HG03175 (cell line): ENCODE measurements at regions not wholly inside any gene's neighbourhood (a gene's known extent, or its start where the extent isn't known, plus 50 kb on each side); places are given as distances from the start of the nearest gene placed in this dataset.
"Not testable (repeated sequence)": the region's sequence is repeated elsewhere in the genome, so short reads cannot be mapped to it uniquely, and the experiment has no call there.

ENCODE experiments used
- ATAC-seq: cut with Tn5 transposase; IDR thresholded peaks from one replicate; pipeline ENCODE4 v1.9.1; 2021; ENCODE audit warnings: mild to moderate bottlenecking, moderate library complexity; ENCODE audit not compliant: unreplicated experiment

DNA sequence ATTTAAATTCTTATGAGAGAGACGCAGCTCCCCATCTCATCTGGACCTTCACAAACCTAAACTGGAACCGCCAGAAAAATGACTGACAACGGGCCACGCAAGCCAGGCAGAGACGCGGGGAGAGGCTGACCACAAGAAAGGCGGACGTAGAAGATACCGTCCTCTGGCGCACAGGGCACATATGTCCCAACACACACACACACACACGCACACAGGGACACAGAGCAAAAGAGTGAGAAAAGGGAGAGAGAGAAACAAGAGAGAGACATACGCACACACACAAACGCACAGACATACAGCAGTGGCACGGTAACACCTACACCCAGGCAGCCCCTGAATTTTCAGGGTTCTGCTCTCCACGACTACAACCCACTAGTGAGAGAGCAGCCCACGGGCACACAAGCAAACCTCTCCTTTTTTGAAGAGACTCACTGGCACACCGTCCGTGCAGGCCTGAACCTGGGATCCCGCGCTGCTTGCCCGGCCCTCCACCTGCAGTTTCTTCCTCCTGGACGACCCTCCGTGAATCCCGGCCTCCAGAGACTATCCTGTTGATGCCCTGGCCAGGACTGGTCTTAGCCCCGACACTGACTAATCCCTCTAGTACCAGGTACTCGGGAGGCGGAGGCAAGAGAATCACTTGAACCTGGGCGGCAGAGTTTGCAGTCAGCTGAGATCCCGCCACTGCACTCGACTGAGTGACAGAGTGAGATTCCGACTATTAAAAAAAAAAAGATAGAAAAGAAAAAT lies 156.5 kb upstream of the ZNF337 start:
- ATAC-seq = not testable (repeated sequence)

- ATAC-seq = not testable (repeated sequence)
These were observed 153.5 kb upstream of the ZNF337 start for GRCh38 chr20:25850133-25850532.

DNA sequence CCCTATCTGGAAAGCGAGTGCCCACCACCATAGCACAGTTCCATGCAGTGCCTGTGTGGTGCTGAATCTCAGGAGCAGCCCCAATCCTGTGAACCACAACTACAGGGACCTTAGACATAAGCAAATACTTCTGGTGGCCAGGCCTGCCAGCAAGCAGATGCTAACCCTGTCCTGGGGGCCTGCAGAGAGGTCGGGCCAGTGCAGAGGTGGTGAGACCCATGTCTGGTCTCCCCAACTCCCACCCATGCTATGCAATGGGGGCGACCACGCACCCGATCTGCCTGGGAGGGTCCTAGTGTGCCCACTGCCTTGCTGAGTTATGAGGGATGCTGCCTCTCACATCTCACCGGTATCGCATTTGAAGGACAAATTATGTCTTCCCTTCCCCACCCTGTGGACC lies 151.6 kb upstream of the ZNF337 start:
- no peak for ATAC-seq

- ATAC-seq = not testable (repeated sequence)
These were observed 148.0 kb upstream of the ZNF337 start for GRCh38 chr20:25844640-25845039.

GRCh38 chr20:25813511-25813910 lies 116.9 kb upstream of the ZNF337 start:
- not testable (repeated sequence) for ATAC-seq

DNA sequence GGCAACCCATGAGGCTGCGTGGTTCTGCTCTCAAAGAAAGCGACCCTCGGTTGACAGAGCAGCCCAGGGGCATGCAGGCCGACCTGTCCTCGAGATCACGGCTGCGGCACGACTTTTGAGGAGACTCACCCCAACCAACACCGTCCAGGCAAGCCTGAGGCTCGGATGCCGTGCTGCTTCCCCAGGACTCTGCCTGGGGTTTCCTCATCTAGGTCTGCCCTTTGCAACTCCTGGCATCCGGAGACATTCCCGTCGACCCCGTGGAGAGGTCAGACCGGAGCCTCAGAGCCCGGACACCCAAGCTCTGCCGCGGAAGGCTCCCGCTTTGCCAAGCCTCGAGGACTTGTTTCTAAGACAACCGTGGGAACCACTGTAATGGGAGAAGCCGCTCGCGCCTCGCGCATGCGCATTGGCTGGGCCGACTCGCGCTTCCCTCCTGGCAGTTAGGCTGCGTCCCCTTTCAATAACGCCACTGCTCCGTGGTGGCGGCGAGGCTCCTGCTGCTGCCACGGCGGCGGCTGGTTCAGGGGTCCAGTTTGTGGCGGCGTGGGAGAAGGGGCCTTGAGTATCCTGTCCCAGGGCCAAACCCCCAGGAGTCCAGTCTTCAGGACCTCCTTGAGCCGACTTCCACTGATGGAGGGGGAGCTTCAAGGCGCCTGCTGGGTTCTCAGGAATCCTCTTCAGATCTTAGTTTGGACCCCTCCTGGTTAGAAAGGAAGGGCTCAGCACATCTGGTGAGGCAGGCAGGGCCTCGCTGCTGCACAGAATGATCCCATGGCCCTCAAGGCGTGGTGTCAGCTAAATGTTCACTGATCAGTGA lies 101.7 kb upstream of the ZNF337 start:
- ATAC-seq = not testable (repeated sequence)

DNA sequence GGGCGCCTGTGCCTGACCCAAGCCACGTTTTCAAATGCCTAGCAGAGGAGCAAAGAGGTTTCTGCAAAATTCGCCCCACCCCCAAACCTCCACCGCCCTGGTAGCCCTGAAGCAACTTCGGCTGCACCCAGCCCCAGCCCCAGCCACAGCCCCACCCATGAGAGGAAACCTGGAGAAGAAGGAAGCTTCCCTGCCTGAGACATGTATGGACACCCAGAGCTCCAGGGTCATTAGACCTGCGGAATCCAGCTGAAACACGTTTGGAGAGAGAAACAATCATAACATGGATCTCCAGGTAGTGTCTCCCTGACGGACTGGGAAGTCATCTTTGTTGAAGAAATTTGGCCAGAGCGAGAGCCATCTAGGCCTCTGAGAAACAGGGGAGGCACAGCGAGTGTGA lies 100.4 kb upstream of the ZNF337 start:
- not testable (repeated sequence) for ATAC-seq

DNA sequence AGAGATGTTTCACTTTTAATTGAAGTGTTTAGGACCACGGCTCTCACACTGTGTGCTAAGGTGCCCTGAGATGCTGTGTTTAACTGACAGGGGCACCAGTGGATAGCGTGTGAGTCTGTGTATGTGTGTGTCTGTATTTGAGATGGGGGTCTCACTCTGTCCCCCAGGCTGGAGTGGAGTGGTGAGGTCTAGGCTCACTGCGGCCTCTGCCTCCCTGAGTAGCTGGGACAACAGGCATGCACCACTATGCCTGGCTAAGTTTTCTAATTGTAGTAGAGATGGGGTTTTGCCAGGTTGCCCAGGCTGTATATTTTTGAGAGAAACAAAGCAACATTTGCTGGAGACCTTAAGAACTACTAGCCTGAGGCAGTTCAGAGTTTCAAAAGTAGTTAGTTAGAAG lies 80.6 kb upstream of the ZNF337 start:
- ATAC-seq = not testable (repeated sequence)

DNA sequence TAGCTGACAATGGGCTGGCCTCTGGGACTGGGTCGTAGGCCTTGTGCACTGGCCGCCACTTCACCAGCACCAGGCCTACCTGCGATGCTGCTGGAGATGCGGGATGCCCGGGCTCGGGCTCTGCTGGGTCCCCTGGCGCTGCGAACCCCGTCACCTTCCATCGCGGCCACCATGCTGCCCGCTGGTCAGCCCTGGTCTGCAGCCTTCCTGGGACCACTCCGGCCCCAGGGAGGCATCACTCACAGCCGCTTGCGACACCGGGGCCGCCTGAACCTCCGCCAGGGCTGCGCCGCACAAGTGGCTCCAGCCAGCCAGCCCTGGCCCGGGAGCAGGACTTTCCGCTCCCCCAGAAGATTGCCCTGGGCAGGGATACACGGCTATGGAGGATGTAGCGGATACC lies 78.1 kb upstream of the ZNF337 start:
- not testable (repeated sequence) for ATAC-seq

GRCh38 chr20:25774203-25774602 lies 77.5 kb upstream of the ZNF337 start:
- ATAC-seq = not testable (repeated sequence)

DNA sequence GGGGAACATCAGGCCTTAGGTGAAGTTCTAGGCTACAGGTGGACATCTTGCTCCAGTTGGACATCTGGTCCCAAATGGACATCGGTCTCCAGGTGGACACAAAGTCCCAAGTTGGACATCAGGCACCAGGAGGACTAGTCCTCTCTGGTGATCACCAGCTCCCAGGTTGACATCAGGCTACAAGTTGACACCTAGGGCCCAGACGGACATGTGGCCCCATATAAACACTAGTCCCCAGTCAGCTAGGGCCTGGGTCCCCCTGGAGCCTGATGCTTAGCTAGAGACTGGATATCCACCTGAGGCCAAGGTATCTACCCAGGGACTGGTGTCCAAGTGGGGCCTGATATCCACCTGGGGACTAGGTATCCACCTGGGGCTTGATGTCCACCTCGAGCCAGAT lies 75.8 kb upstream of the ZNF337 start:
- ATAC-seq = not testable (repeated sequence)

DNA sequence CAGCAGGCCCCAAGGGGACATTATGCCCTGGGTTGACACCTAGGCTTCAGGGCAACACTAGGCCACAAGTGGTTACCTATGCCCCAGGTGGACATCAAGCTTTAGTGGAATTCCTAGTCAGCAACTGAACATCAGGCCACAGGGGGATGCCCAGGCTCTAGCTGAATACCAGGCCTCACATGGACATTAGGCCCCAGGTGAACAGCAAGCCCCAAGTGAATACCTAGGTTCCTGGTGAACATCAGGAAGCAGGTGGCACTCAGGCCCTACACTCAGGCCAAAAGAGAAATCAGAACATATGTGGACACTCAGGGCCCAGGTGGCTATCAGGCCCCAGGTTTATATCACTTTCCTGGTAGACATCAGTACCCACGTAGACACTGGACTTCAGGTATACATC lies 75.2 kb upstream of the ZNF337 start:
- not testable (repeated sequence) for ATAC-seq

GRCh38 chr20:25761596-25761995 lies 64.9 kb upstream of the ZNF337 start:
- no peak for ATAC-seq

GRCh38 chr20:25761046-25761445 lies 64.4 kb upstream of the ZNF337 start:
- not testable (repeated sequence) for ATAC-seq

- ATAC-seq = no peak
These were observed 54.4 kb upstream of the ZNF337 start for GRCh38 chr20:25750765-25751696.

- no peak for ATAC-seq
These were observed 53.6 kb upstream of the ZNF337 start for GRCh38 chr20:25750220-25750764.

DNA sequence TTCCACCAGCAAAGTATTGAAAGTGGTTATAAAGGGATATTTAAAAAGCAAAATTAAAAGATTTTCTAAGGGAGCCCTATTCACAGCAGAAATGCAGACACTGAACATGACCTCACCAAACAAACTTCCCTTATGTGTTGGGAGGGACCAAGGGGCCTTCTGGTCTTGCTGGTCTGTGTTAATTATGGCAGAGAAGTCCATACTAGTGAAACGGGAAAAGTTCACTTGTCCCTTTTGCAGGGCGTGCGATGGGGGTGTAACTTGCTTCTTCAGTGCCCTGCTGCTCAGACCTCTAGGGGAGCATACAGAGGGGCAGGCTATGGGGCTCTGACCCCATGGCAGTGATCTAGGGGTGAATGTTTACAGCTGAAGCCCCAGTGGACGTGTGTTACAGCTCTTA lies 53.0 kb upstream of the ZNF337 start:
- no peak for ATAC-seq
